Germinal center (tissue), 1 donor: ENCODE measurements at regions not wholly inside any gene's neighbourhood (a gene's known extent, or its start where the extent isn't known, plus 50 kb on each side); places are given as distances from the start of the nearest gene placed in this dataset.
"Not testable (repeated sequence)": the region's sequence is repeated elsewhere in the genome, so short reads cannot be mapped to it uniquely, and the experiment has no call there.

Experiments used
- DNase-seq: peaks from one replicate; pipeline ENCODE4 v3.0.0; 2012; ENCODE audit warnings: mixed read lengths, low spot score

GRCh38 chr10:85459906-85460305 lies 906.7 kb downstream of the GRID1 start:
- DNase-seq = no peak

- no peak for DNase-seq
Observed at GRCh38 chr10:85464336-85464735, 902.3 kb downstream of the GRID1 start.

- no peak for DNase-seq
Observed at GRCh38 chr10:85477979-85478378, 888.6 kb downstream of the GRID1 start.

- no peak for DNase-seq
Observed at GRCh38 chr10:85490431-85490830, 876.2 kb downstream of the GRID1 start.

- no peak for DNase-seq
Observed at GRCh38 chr10:85491652-85492051, 874.9 kb downstream of the GRID1 start.

- no peak for DNase-seq
Observed at GRCh38 chr10:85492684-85493083, 873.9 kb downstream of the GRID1 start.

- DNase-seq = no peak
Observed at GRCh38 chr10:85493703-85494102, 872.9 kb downstream of the GRID1 start.

- DNase-seq = not testable (repeated sequence)
Observed at GRCh38 chr10:85504641-85505040, 862.0 kb downstream of the GRID1 start.

GRCh38 chr10:85508159-85508558 lies 858.4 kb downstream of the GRID1 start:
- no peak for DNase-seq

- DNase-seq = no peak
Observed at GRCh38 chr10:85510682-85511081, 855.9 kb downstream of the GRID1 start.

GRCh38 chr10:85513436-85513835 lies 853.2 kb downstream of the GRID1 start:
- no peak for DNase-seq

- no peak for DNase-seq
Observed at GRCh38 chr10:85515316-85515715, 851.3 kb downstream of the GRID1 start.

- no peak for DNase-seq
Observed at GRCh38 chr10:85524001-85524666, 842.5 kb downstream of the GRID1 start.

GRCh38 chr10:85527616-85528317 lies 838.8 kb downstream of the GRID1 start:
- no peak for DNase-seq

GRCh38 chr10:85528318-85528652 lies 838.3 kb downstream of the GRID1 start:
- DNase-seq = no peak

GRCh38 chr10:85531706-85532105 lies 834.9 kb downstream of the GRID1 start:
- no peak for DNase-seq

GRCh38 chr10:85532773-85533172 lies 833.8 kb downstream of the GRID1 start:
- no peak for DNase-seq

GRCh38 chr10:85535926-85536325 lies 830.7 kb downstream of the GRID1 start:
- no peak for DNase-seq

GRCh38 chr10:85537561-85537960 lies 829.0 kb downstream of the GRID1 start:
- no peak for DNase-seq

- DNase-seq = no peak
Observed at GRCh38 chr10:85538601-85539000, 828.0 kb downstream of the GRID1 start.

GRCh38 chr10:85542152-85542551 lies 824.4 kb downstream of the GRID1 start:
- DNase-seq = no peak

- no peak for DNase-seq
Observed at GRCh38 chr10:85542936-85543730, 823.5 kb downstream of the GRID1 start.

- DNase-seq = no peak
Observed at GRCh38 chr10:85544956-85545355, 821.6 kb downstream of the GRID1 start.
